ENCODE measurements at regions not wholly inside any gene's neighbourhood (a gene's known extent, or its start where the extent isn't known, plus 50 kb on each side); places are given as distances from the start of the nearest gene placed in this dataset.

DNA sequence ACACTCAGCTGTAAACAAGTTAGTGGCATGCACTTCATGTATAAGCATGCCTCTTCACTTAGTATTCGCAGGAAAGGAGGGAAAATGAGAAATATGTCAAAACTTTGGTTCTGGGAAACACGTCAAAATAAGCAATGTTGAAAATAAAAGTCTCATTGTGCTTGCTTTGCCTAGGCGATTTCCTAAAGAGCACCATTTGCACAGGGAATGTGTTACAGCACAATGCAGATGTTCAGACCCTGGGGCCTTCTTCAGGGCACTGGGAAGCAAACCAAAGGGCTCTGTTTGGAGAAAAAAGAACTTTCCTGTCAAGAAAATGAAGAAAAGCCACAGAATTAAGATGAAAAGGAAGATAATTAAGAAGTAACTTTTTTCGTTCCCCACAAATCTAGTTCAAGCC lies 98.6 kb upstream of the PLD5 start (continued):
- TF ChIP-seq, protein P1, sequence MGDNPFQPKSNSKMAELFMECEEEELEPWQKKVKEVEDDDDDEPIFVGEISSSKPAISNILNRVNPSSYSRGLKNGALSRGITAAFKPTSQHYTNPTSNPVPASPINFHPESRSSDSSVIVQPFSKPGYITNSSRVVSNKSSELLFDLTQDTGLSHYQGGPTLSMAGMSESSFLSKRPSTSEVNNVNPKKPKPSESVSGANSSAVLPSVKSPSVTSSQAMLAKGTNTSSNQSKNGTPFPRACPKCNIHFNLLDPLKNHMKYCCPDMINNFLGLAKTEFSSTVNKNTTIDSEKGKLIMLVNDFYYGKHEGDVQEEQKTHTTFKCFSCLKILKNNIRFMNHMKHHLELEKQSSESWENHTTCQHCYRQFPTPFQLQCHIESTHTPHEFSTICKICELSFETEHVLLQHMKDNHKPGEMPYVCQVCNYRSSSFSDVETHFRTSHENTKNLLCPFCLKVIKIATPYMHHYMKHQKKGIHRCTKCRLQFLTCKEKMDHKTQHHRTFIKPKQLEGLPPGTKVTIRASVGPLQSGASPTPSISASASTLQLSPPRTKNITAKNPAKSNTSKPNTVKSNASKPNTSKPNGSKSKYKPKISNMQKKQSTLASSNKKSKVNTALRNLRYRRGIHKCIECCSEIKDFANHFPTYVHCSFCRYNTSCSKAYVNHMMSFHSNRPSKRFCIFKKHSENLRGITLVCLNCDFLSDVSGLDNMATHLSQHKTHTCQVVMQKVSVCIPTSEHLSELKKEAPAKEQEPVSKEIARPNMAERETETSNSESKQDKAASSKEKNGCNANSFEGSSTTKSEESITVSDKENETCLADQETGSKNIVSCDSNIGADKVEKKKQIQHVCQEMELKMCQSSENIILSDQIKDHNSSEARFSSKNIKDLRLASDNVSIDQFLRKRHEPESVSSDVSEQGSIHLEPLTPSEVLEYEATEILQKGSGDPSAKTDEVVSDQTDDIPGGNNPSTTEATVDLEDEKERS (CRISPR knock-in tag; IDR thresholded peaks at IDR 0.05) = no peak
- no peak for TF ChIP-seq ZNF318 (CRISPR knock-in tag; IDR thresholded peaks at IDR 0.05)
